Thyroid gland (tissue), 4 donors: ENCODE measurements at regions not wholly inside any gene's neighbourhood (a gene's known extent, or its start where the extent isn't known, plus 50 kb on each side); places are given as distances from the start of the nearest gene placed in this dataset.

Experiments
- CTCF ChIP-seq, 6 experiments: fragments of 200-600 bp in 3 of 6; fragments of 450-650 bp in 3 of 6; sonication (generic) in 3 of 6; IDR thresholded peaks; one replicate each; pipeline ENCODE4 v1.5.1; 2016 to 2019; ENCODE audit warnings: antibody characterized with exemption in 6 of 6, mild to moderate bottlenecking in 2 of 6, inconsistent platforms in 1 of 6, moderate library complexity in 1 of 6
- POLR2A ChIP-seq, 2 donors: fragments of 450-650 bp; IDR thresholded peaks; one replicate each; pipeline ENCODE4 v1.6.1; 2017; ENCODE audit warnings: antibody characterized with exemption in 2 of 2, mild to moderate bottlenecking in 2 of 2, moderate library complexity in 1 of 2

GRCh38 chr4:4712800-4713528 is 146.5 kb upstream of the MSX1 start:
- TF ChIP-seq CTCF (IDR thresholded peaks at IDR 0.05) (no peak), POLR2A (IDR thresholded peaks at IDR 0.05) (no peak)
